HEK293T (cell line): ENCODE measurements at regions not wholly inside any gene's neighbourhood (a gene's known extent, or its start where the extent isn't known, plus 50 kb on each side); places are given as distances from the start of the nearest gene placed in this dataset.

Experiments
- CTCF ChIA-PET: fragments of 350-600 bp; formaldehyde crosslinking; extraction: SDS; loops from one replicate; lab custom pipeline; 2021; ENCODE audit warnings: antibody characterized with exemption, inconsistent platforms; lab: Yijun Ruan, JAX
- POLR2A ChIA-PET: fragments of 350-600 bp; formaldehyde crosslinking; extraction: SDS; loops from one replicate; lab custom pipeline; 2020; ENCODE audit warnings: antibody characterized with exemption, inconsistent platforms; lab: Yijun Ruan, JAX
- DNase-seq: peaks from one replicate; pipeline ENCODE4 v3.0.0; 2012; ENCODE audit warnings: mixed read lengths; ENCODE audit errors: extremely low spot score
- ARNT ChIP-seq: fragments of 450-650 bp; IDR thresholded peaks from 2 replicates; pipeline ENCODE4 v1.6.1; 2017; ENCODE audit warnings: mild to moderate bottlenecking
- BHLHE40 ChIP-seq: fragments of 450-650 bp; IDR thresholded peaks from 2 replicates; pipeline ENCODE4 v1.6.1; 2016; ENCODE audit warnings: mild to moderate bottlenecking, moderate library complexity, borderline replicate concordance
- CTBP1 ChIP-seq: fragments of 450-650 bp; IDR thresholded peaks from 2 replicates; pipeline ENCODE4 v1.6.1; 2016; ENCODE audit warnings: borderline replicate concordance
- ELF4 ChIP-seq: fragments of 450-650 bp; IDR thresholded peaks from 2 replicates; pipeline ENCODE4 v1.6.1; 2017; ENCODE audit warnings: antibody characterized with exemption
- FOXA1 ChIP-seq: fragments of 450-650 bp; IDR thresholded peaks from 2 replicates; pipeline ENCODE4 v1.6.1; 2016; ENCODE audit warnings: mild to moderate bottlenecking
- FOXK2 ChIP-seq: fragments of 450-650 bp; IDR thresholded peaks from 2 replicates; pipeline ENCODE4 v1.6.1; 2016; ENCODE audit warnings: mild to moderate bottlenecking
- FOXM1 ChIP-seq: fragments of 450-650 bp; IDR thresholded peaks from 2 replicates; pipeline ENCODE4 v1.6.1; 2017; ENCODE audit warnings: mild to moderate bottlenecking, borderline replicate concordance
- HDGF ChIP-seq: fragments of 450-650 bp; IDR thresholded peaks from 2 replicates; pipeline ENCODE4 v1.6.1; 2017; ENCODE audit warnings: antibody characterized with exemption, borderline replicate concordance
- L3MBTL2 ChIP-seq: fragments of 450-650 bp; conservative IDR thresholded peaks from 2 replicates; pipeline ENCODE4 v1.6.1; 2016; ENCODE audit warnings: mild to moderate bottlenecking
- LEF1 ChIP-seq: fragments of 450-650 bp; IDR thresholded peaks from 2 replicates; pipeline ENCODE4 v1.6.1; 2017; ENCODE audit warnings: mild to moderate bottlenecking, borderline replicate concordance
- NFRKB ChIP-seq: fragments of 450-650 bp; IDR thresholded peaks from 2 replicates; pipeline ENCODE4 v1.6.1; 2016; ENCODE audit warnings: mild to moderate bottlenecking, moderate library complexity
- PKNOX1 ChIP-seq: fragments of 450-650 bp; IDR thresholded peaks from 2 replicates; pipeline ENCODE4 v1.6.1; 2016
- SP1 ChIP-seq: fragments of 450-650 bp; IDR thresholded peaks from 2 replicates; pipeline ENCODE4 v1.6.1; 2017
- SUZ12 ChIP-seq: fragments of 450-650 bp; IDR thresholded peaks from 2 replicates; pipeline ENCODE4 v1.6.1; 2016; ENCODE audit warnings: mild to moderate bottlenecking
- TARDBP ChIP-seq: fragments of 450-650 bp; IDR thresholded peaks from 2 replicates; pipeline ENCODE4 v1.6.1; 2016
- ZNF384 ChIP-seq: fragments of 450-650 bp; IDR thresholded peaks from 2 replicates; pipeline ENCODE4 v1.6.1; 2016

GRCh38 chr22:48941903-48942575, 885.6 kb downstream of the BRD1 start:
- no peak for DNase-seq
- ChIA-PET CTCF (no interaction called here), POLR2A (no interaction called here)
- no peak for TF ChIP-seq TARDBP
- TF ChIP-seq ARNT: no peak

- no peak for DNase-seq
- CTCF ChIA-PET: no interaction called here
- POLR2A ChIA-PET: no interaction called here
- no peak for TF ChIP-seq HDGF
- no peak for TF ChIP-seq CTBP1
- no peak for TF ChIP-seq SP1
- no peak for TF ChIP-seq NFRKB
- TF ChIP-seq FOXM1: no peak
- no peak for TF ChIP-seq ARNT
- no peak for TF ChIP-seq ZNF384
- no peak for TF ChIP-seq FOXA1
- no peak for TF ChIP-seq ELF4
- no peak for TF ChIP-seq SUZ12
- no peak for TF ChIP-seq PKNOX1
- no peak for TF ChIP-seq FOXK2
- TF ChIP-seq LEF1: no peak
- TF ChIP-seq TARDBP: no peak
- TF ChIP-seq BHLHE40: no peak
- no peak for TF ChIP-seq L3MBTL2
Observed at GRCh38 chr22:48941033-48941902, 886.4 kb downstream of the BRD1 start.

GRCh38 chr22:48940266-48941032, 887.2 kb downstream of the BRD1 start:
- ChIA-PET CTCF (no interaction called here), POLR2A (no interaction called here)
- DNase-seq: no peak

GRCh38 chr22:48939441-48940265, 888.0 kb downstream of the BRD1 start:
- CTCF ChIA-PET: no interaction called here
- no peak for DNase-seq
- no peak for TF ChIP-seq L3MBTL2
- POLR2A ChIA-PET: no interaction called here

More at GRCh38 chr22:48940266-48941032, 887.2 kb downstream of the BRD1 start:
- no peak for TF ChIP-seq FOXA1
- no peak for TF ChIP-seq NFRKB
- no peak for TF ChIP-seq FOXK2
- TF ChIP-seq FOXM1: no peak
- TF ChIP-seq ELF4: no peak
- TF ChIP-seq L3MBTL2: no peak
- TF ChIP-seq SUZ12: no peak
- TF ChIP-seq ARNT: no peak
- no peak for TF ChIP-seq SP1
- TF ChIP-seq ZNF384: no peak
- no peak for TF ChIP-seq HDGF

- TF ChIP-seq PKNOX1 (no peak), CTBP1 (no peak), FOXA1 (no peak), FOXM1 (no peak), LEF1 (no peak), FOXK2 (no peak)
- POLR2A ChIA-PET: no interaction called here
- no peak for DNase-seq
- CTCF ChIA-PET: no interaction called here
Observed at GRCh38 chr22:48938741-48939140, 888.9 kb downstream of the BRD1 start.

GRCh38 chr22:48937032-48937639, 890.5 kb downstream of the BRD1 start:
- TF ChIP-seq SUZ12: no peak
- no peak for TF ChIP-seq LEF1
- no peak for TF ChIP-seq HDGF
- TF ChIP-seq FOXM1: no peak
- TF ChIP-seq FOXA1: no peak
- no peak for TF ChIP-seq NFRKB
- TF ChIP-seq L3MBTL2: no peak
- no peak for TF ChIP-seq FOXK2
- no peak for TF ChIP-seq ELF4
- ChIA-PET CTCF (no interaction called here), POLR2A (no interaction called here)
- DNase-seq: no peak
